Astrocyte (in vitro differentiated cells and primary cell): ENCODE measurements at regions not wholly inside any gene's neighbourhood (a gene's known extent, or its start where the extent isn't known, plus 50 kb on each side); places are given as distances from the start of the nearest gene placed in this dataset.

Experiments used
- EZH2 ChIP-seq: IDR thresholded peaks from 2 replicates; pipeline ENCODE4 v1.6.1; 2012; ENCODE audit warnings: mild to moderate bottlenecking, low read length, inconsistent platforms; ENCODE audit not compliant: insufficient read depth
- TF ChIP-seq, protein P1 (sequence below): IDR thresholded peaks from 2 replicates; pipeline ENCODE4 v1.5.1; 2011; ENCODE audit warnings: low read depth, mild to moderate bottlenecking, inconsistent platforms, low read length, moderate library complexity; ENCODE audit not compliant: insufficient read depth

GRCh38 chr10:131694781-131695495 lies 205.9 kb upstream of the PPP2R2D start:
- TF ChIP-seq, protein P1, sequence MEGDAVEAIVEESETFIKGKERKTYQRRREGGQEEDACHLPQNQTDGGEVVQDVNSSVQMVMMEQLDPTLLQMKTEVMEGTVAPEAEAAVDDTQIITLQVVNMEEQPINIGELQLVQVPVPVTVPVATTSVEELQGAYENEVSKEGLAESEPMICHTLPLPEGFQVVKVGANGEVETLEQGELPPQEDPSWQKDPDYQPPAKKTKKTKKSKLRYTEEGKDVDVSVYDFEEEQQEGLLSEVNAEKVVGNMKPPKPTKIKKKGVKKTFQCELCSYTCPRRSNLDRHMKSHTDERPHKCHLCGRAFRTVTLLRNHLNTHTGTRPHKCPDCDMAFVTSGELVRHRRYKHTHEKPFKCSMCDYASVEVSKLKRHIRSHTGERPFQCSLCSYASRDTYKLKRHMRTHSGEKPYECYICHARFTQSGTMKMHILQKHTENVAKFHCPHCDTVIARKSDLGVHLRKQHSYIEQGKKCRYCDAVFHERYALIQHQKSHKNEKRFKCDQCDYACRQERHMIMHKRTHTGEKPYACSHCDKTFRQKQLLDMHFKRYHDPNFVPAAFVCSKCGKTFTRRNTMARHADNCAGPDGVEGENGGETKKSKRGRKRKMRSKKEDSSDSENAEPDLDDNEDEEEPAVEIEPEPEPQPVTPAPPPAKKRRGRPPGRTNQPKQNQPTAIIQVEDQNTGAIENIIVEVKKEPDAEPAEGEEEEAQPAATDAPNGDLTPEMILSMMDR = no peak
- TF ChIP-seq EZH2 = no peak
